ENCODE measurements at regions not wholly inside any gene's neighbourhood (a gene's known extent, or its start where the extent isn't known, plus 50 kb on each side); places are given as distances from the start of the nearest gene placed in this dataset.
"Not testable (repeated sequence)": the region's sequence is repeated elsewhere in the genome, so short reads cannot be mapped to it uniquely, and the experiment has no call there.

GRCh38 chr10:129199826-129200225 lies 267.2 kb upstream of the MGMT start:
- Histone ChIP-seq H3K4me2 (ENCODE audit: low read length) (no peak overlapping the region), H3K9me3 (ENCODE audit: control insufficient read depth, low read length) (no peaks in the 10 kb centered on the region), H3K27me3 (ENCODE audit: control insufficient read depth, insufficient read depth, low read length) (no peaks in the 10 kb centered on the region), H3K9ac (no peak overlapping the region), H3K79me2 (no peaks in the 10 kb centered on the region), H3K4me3 (ENCODE audit: low read depth, low read length) (no peak overlapping the region), H3K36me3 (ENCODE audit: control insufficient read depth, insufficient read depth, low read length) (no peaks in the 10 kb centered on the region), H3K27ac (no peak overlapping the region), H2AFZ (no peak overlapping the region), H3K4me1 (no peaks in the 10 kb centered on the region)
- no peak for TF ChIP-seq CTCF (IDR thresholded peaks at IDR 0.05)

GRCh38 chr10:129203819-129204218 lies 263.2 kb upstream of the MGMT start:
- no peaks in the 10 kb centered on the region for H3K36me3 ChIP-seq (ENCODE audit: control insufficient read depth, insufficient read depth, low read length)
- no peaks in the 10 kb centered on the region for H3K27me3 ChIP-seq (ENCODE audit: control insufficient read depth, insufficient read depth, low read length)
- no peak for TF ChIP-seq CTCF (IDR thresholded peaks at IDR 0.05)
- H3K9me3 ChIP-seq (ENCODE audit: control insufficient read depth, low read length), result no peaks in the 10 kb centered on the region
- H3K27ac ChIP-seq, result no peak overlapping the region
- no peak overlapping the region for H3K4me3 ChIP-seq (ENCODE audit: low read depth, low read length)
- no peaks in the 10 kb centered on the region for H3K4me1 ChIP-seq
- H3K9ac ChIP-seq, result no peak overlapping the region
- H3K79me2 ChIP-seq, result no peaks in the 10 kb centered on the region
- H2AFZ ChIP-seq, result no peak overlapping the region
- no peak overlapping the region for H3K4me2 ChIP-seq (ENCODE audit: low read length)

- TF ChIP-seq CTCF (IDR thresholded peaks at IDR 0.05), result no peak
- Histone ChIP-seq H3K4me2 (ENCODE audit: low read length) (no peak overlapping the region), H2AFZ (no peak overlapping the region)
Measured at GRCh38 chr10:129207297-129207696, 259.7 kb upstream of the MGMT start.

GRCh38 chr10:129210876-129211275 lies 256.2 kb upstream of the MGMT start:
- no peaks in the 10 kb centered on the region for H3K27me3 ChIP-seq (ENCODE audit: control insufficient read depth, insufficient read depth, low read length)
- no peaks in the 10 kb centered on the region for H3K79me2 ChIP-seq
- no peaks in the 10 kb centered on the region for H3K9me3 ChIP-seq (ENCODE audit: control insufficient read depth, low read length)
- no peak for TF ChIP-seq CTCF (IDR thresholded peaks at IDR 0.05)
- H3K4me3 ChIP-seq (ENCODE audit: low read depth, low read length), result no peak overlapping the region
- H3K27ac ChIP-seq, result no peak overlapping the region
- H3K4me2 ChIP-seq (ENCODE audit: low read length), result no peak overlapping the region
- H3K4me1 ChIP-seq, result no peaks in the 10 kb centered on the region
- H3K9ac ChIP-seq, result no peak overlapping the region
- no peaks in the 10 kb centered on the region for H3K36me3 ChIP-seq (ENCODE audit: control insufficient read depth, insufficient read depth, low read length)
- H2AFZ ChIP-seq, result no peak overlapping the region

More at GRCh38 chr10:129207297-129207696, 259.7 kb upstream of the MGMT start:
- H3K4me1 ChIP-seq, result no peaks in the 10 kb centered on the region
- no peak overlapping the region for H3K9ac ChIP-seq
- no peaks in the 10 kb centered on the region for H3K36me3 ChIP-seq (ENCODE audit: control insufficient read depth, insufficient read depth, low read length)
- no peaks in the 10 kb centered on the region for H3K79me2 ChIP-seq
- H3K27ac ChIP-seq, result no peak overlapping the region
- H3K9me3 ChIP-seq (ENCODE audit: control insufficient read depth, low read length), result no peaks in the 10 kb centered on the region
- H3K27me3 ChIP-seq (ENCODE audit: control insufficient read depth, insufficient read depth, low read length), result no peaks in the 10 kb centered on the region
- H3K4me3 ChIP-seq (ENCODE audit: low read depth, low read length), result no peak overlapping the region

DNA sequence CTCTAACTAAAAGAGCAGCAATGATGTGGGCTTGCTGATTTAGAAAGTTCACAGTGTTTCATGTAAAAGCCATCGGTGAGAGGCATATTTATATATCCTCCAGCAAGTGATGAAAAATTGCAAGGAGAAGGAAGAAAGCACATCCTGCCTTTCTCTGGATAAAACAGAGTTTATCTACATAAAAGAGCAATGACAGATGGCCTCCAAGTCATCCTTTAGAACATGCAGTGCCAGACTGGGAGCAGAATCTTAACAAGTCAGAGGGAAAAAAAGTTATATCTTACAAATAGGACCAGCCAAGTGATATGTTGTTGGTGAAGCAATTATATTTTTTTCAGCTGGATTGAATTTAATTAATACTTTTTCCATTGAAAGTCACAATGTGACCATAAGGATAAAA lies 253.8 kb upstream of the MGMT start:
- no peaks in the 10 kb centered on the region for H3K79me2 ChIP-seq
- H3K36me3 ChIP-seq (ENCODE audit: control insufficient read depth, insufficient read depth, low read length), result no peaks in the 10 kb centered on the region
- H3K27me3 ChIP-seq (ENCODE audit: control insufficient read depth, insufficient read depth, low read length), result no peaks in the 10 kb centered on the region
- TF ChIP-seq CTCF (IDR thresholded peaks at IDR 0.05), result no peak
- H3K4me3 ChIP-seq (ENCODE audit: low read depth, low read length), result no peak overlapping the region
- no peaks in the 10 kb centered on the region for H3K9me3 ChIP-seq (ENCODE audit: control insufficient read depth, low read length)
- H3K4me1 ChIP-seq, result no peaks in the 10 kb centered on the region
- H3K27ac ChIP-seq, result no peak overlapping the region
- no peak overlapping the region for H3K9ac ChIP-seq
- no peak overlapping the region for H2AFZ ChIP-seq
- H3K4me2 ChIP-seq (ENCODE audit: low read length), result no peak overlapping the region

GRCh38 chr10:129213996-129214395 lies 253.0 kb upstream of the MGMT start:
- not testable (repeated sequence) for H3K9me3 ChIP-seq (ENCODE audit: control insufficient read depth, low read length); H3K27me3 ChIP-seq (ENCODE audit: control insufficient read depth, insufficient read depth, low read length); H3K36me3 ChIP-seq (ENCODE audit: control insufficient read depth, insufficient read depth, low read length); H3K4me2 ChIP-seq (ENCODE audit: low read length); H3K4me1 ChIP-seq; H3K4me3 ChIP-seq (ENCODE audit: low read depth, low read length); H3K27ac ChIP-seq; H3K79me2 ChIP-seq; H3K9ac ChIP-seq; H2AFZ ChIP-seq

Data from parathyroid adenoma (tissue), 2 donors.